SK-N-SH treated with all-trans-retinoic acid at 6 μM for 48 hours (cell line): ENCODE measurements at regions not wholly inside any gene's neighbourhood (a gene's known extent, or its start where the extent isn't known, plus 50 kb on each side); places are given as distances from the start of the nearest gene placed in this dataset.

Experiments
- ATAC-seq: fragments of 200-7000 bp; cut with Tn5 transposase; 3 replicates; pipeline ENCODE4 v1.9.1; 2020; ENCODE audit warnings: mild to moderate bottlenecking, moderate library complexity
- BACH2 ChIP-seq: fragments of 250-450 bp; sonication (Bioruptor Pico); IDR thresholded peaks from 2 replicates; pipeline ENCODE4 v1.9.0; 2021; ENCODE audit warnings: mild to moderate bottlenecking, borderline replicate concordance
- CSDC2 ChIP-seq: fragments of 250-450 bp; sonication (Bioruptor Pico); IDR thresholded peaks from 2 replicates; pipeline ENCODE4 v1.5.0; 2020; ENCODE audit warnings: mild to moderate bottlenecking, moderate library complexity
- CSRNP3 ChIP-seq: fragments of 250-450 bp; sonication (Bioruptor Pico); IDR thresholded peaks from 2 replicates; pipeline ENCODE4 v1.5.1; 2021; ENCODE audit warnings: mild to moderate bottlenecking, moderate library complexity
- ESRRG ChIP-seq: fragments of 250-450 bp; sonication (Bioruptor Pico); IDR thresholded peaks from 2 replicates; pipeline ENCODE4 v1.6.1; 2021; ENCODE audit warnings: mild to moderate bottlenecking
- GLIS3 ChIP-seq: fragments of 250-450 bp; sonication (Bioruptor Pico); IDR thresholded peaks from 2 replicates; pipeline ENCODE4 v1.5.0; 2020; ENCODE audit warnings: mild to moderate bottlenecking, moderate library complexity
- ISL1 ChIP-seq: fragments of 250-450 bp; sonication (Bioruptor Pico); IDR thresholded peaks from 2 replicates; pipeline ENCODE4 v2.1.2; 2022; ENCODE audit warnings: mild to moderate bottlenecking, moderate library complexity
- OSR1 ChIP-seq: fragments of 250-450 bp; sonication (Bioruptor Pico); IDR thresholded peaks from 2 replicates; pipeline ENCODE4 v1.8.0; 2022; ENCODE audit warnings: moderate library complexity, mild to moderate bottlenecking, inconsistent platforms
- PATZ1 ChIP-seq: fragments of 250-450 bp; sonication (Bioruptor Pico); IDR thresholded peaks from 2 replicates; pipeline ENCODE4 v1.8.0; 2020; ENCODE audit warnings: mild to moderate bottlenecking, moderate library complexity, borderline replicate concordance
- POU6F1 ChIP-seq: fragments of 250-450 bp; sonication (Bioruptor Pico); IDR thresholded peaks from 2 replicates; pipeline ENCODE4 v1.8.0; 2021; ENCODE audit warnings: low read depth, mild to moderate bottlenecking, moderate library complexity, borderline replicate concordance
- RARB ChIP-seq: fragments of 250-450 bp; sonication (Bioruptor Pico); IDR thresholded peaks from 2 replicates; pipeline ENCODE4 v1.8.0; 2021; ENCODE audit warnings: mild to moderate bottlenecking, moderate library complexity
- TCF4 ChIP-seq: fragments of 250-450 bp; sonication (Bioruptor Pico); IDR thresholded peaks from 2 replicates; pipeline ENCODE4 v1.8.0; 2021; ENCODE audit warnings: mild to moderate bottlenecking, moderate library complexity, borderline replicate concordance
- TSHZ2 ChIP-seq: fragments of 250-450 bp; sonication (Bioruptor Pico); IDR thresholded peaks from 2 replicates; pipeline ENCODE4 v1.5.0; 2020; ENCODE audit warnings: mild to moderate bottlenecking, moderate library complexity
- ZC3H10 ChIP-seq: fragments of 250-450 bp; sonication (Bioruptor Pico); IDR thresholded peaks from 2 replicates; pipeline ENCODE4 v1.5.1; 2021; ENCODE audit warnings: mild to moderate bottlenecking, moderate library complexity
- ZFP3 ChIP-seq: fragments of 250-450 bp; sonication (Bioruptor Pico); IDR thresholded peaks from 2 replicates; pipeline ENCODE4 v1.5.0; 2020; ENCODE audit warnings: mild to moderate bottlenecking, moderate library complexity
- ZFP30 ChIP-seq: fragments of 450-650 bp; formaldehyde crosslinking; IDR thresholded peaks from 2 replicates; pipeline ENCODE4 v1.5.0; 2022; ENCODE audit warnings: mild to moderate bottlenecking, moderate library complexity
- ZNF565 ChIP-seq: fragments of 450-650 bp; formaldehyde crosslinking; conservative IDR thresholded peaks from 2 replicates; pipeline ENCODE4 v1.5.0; 2020; ENCODE audit warnings: low read depth, mild to moderate bottlenecking, moderate library complexity
- ZNF70 ChIP-seq: fragments of 450-650 bp; formaldehyde crosslinking; IDR thresholded peaks from 2 replicates; pipeline ENCODE4 v1.5.0; 2020; ENCODE audit warnings: mild to moderate bottlenecking, moderate library complexity
- ZNF8 ChIP-seq: fragments of 450-650 bp; formaldehyde crosslinking; IDR thresholded peaks from 2 replicates; pipeline ENCODE4 v1.5.0; 2020; ENCODE audit warnings: mild to moderate bottlenecking, moderate library complexity

- TF ChIP-seq PATZ1 (CRISPR knock-in tag) (no peak), ZNF565 (CRISPR knock-in tag) (no peak), BACH2 (CRISPR knock-in tag) (no peak), TSHZ2 (CRISPR knock-in tag) (no peak), ZFP3 (no peak), GLIS3 (CRISPR knock-in tag) (no peak), ZC3H10 (no peak)
- ATAC-seq = no peak
These were observed 270.0 kb upstream of the TBC1D5 start for GRCh38 chr3:18012436-18012835.

- TF ChIP-seq ZNF8 (CRISPR knock-in tag) = no peak
- TF ChIP-seq ZNF70 (CRISPR knock-in tag) = no peak
- no peak for TF ChIP-seq TCF4
- TF ChIP-seq ISL1 = no peak
- no peak for TF ChIP-seq ZFP3
- no peak for TF ChIP-seq ZFP30 (CRISPR knock-in tag)
- no peak for TF ChIP-seq POU6F1 (CRISPR knock-in tag)
- TF ChIP-seq ZNF565 (CRISPR knock-in tag) = no peak
- TF ChIP-seq CSRNP3 (CRISPR knock-in tag) = no peak
- TF ChIP-seq ZC3H10 = no peak
- no peak for TF ChIP-seq OSR1 (CRISPR knock-in tag)
- no peak for ATAC-seq
These were observed 269.0 kb upstream of the TBC1D5 start for GRCh38 chr3:18011387-18011786.

- TF ChIP-seq CSDC2 = no peak
- no peak for TF ChIP-seq ESRRG (CRISPR knock-in tag)
- no peak for TF ChIP-seq ZFP30 (CRISPR knock-in tag)
- no peak for TF ChIP-seq TSHZ2 (CRISPR knock-in tag)
- no peak for TF ChIP-seq RARB (CRISPR knock-in tag)
- no peak for TF ChIP-seq ZNF565 (CRISPR knock-in tag)
- no peak for ATAC-seq
These were observed 267.6 kb upstream of the TBC1D5 start for GRCh38 chr3:18010001-18010400.
